Esophagus muscularis mucosa (tissue), 4 donors: ENCODE measurements at regions not wholly inside any gene's neighbourhood (a gene's known extent, or its start where the extent isn't known, plus 50 kb on each side); places are given as distances from the start of the nearest gene placed in this dataset.

Experiments
- DNase-seq: peaks from one replicate; pipeline ENCODE4 v3.0.0-alpha.2; 2017; ENCODE audit errors: extremely low spot score
- H3K27ac ChIP-seq, 4 donors: fragments of 200-600 bp; sonication (generic); replicated peaks in 1 of 4; 1 replicate in 3 of 4; 2 replicates in 1 of 4; pipeline ENCODE4 v1.5.1; 2016 to 2019; ENCODE audit warnings: mild to moderate bottlenecking in 1 of 4
- H3K27me3 ChIP-seq, 4 donors: fragments of 200-600 bp; sonication (generic); one replicate each; pipeline versions ENCODE4 v1.5.1 to v1.6.0; 2016 to 2019
- H3K36me3 ChIP-seq, 4 donors: fragments of 200-600 bp; sonication (generic); one replicate each; pipeline ENCODE4 v1.5.1; 2016 to 2019
- H3K4me1 ChIP-seq, 4 donors: fragments of 200-600 bp; sonication (generic); one replicate each; pipeline ENCODE4 v1.5.1; 2016 to 2019
- H3K4me3 ChIP-seq, 4 donors: fragments of 200-600 bp; sonication (generic); 1 replicate in 2 of 4; 2 replicates in 2 of 4; pipeline ENCODE4 v1.5.1; 2016 to 2019; ENCODE audit warnings: mild to moderate bottlenecking in 4 of 4, moderate library complexity in 1 of 4
- H3K9me3 ChIP-seq, 4 donors: fragments of 200-600 bp; sonication (generic); 1 replicate in 3 of 4; 2 replicates in 1 of 4; pipeline ENCODE4 v1.5.1; 2016 to 2019
- EP300 ChIP-seq: sonication (generic); formaldehyde crosslinking; IDR thresholded peaks from one replicate; pipeline ENCODE4 v1.6.1; 2017; ENCODE audit warnings: antibody characterized with exemption
- POLR2A ChIP-seq: fragments of 450-650 bp; IDR thresholded peaks from one replicate; pipeline ENCODE4 v1.6.1; 2017; ENCODE audit warnings: antibody characterized with exemption, moderate library complexity, mild to moderate bottlenecking, low read depth
- POLR2AphosphoS5 ChIP-seq, 2 donors: sonication (generic); formaldehyde crosslinking; IDR thresholded peaks; one replicate each; pipeline ENCODE4 v1.6.1; 2017; ENCODE audit warnings: antibody characterized with exemption in 2 of 2
- WGBS: methylation state at CpG from one replicate; pipeline ENCODE4 v1.1.5; 2018; 5-methylcytosine and 5-hydroxymethylcytosine counted together
- intact Hi-C: fragments of 100-400 bp; cut with DNase I; formaldehyde crosslinking; loops from one replicate; pipeline ENCODE4 v1.15.1; 2023
- TF ChIP-seq, protein P1 (sequence below), 3 experiments: fragments of 200-600 bp in 2 of 3; fragments of 450-650 bp in 1 of 3; sonication (generic) in 2 of 3; IDR thresholded peaks; one replicate each; pipeline ENCODE4 v1.5.1; 2017 to 2019; ENCODE audit warnings: antibody characterized with exemption in 3 of 3, mild to moderate bottlenecking in 2 of 3, moderate library complexity in 1 of 3

DNA sequence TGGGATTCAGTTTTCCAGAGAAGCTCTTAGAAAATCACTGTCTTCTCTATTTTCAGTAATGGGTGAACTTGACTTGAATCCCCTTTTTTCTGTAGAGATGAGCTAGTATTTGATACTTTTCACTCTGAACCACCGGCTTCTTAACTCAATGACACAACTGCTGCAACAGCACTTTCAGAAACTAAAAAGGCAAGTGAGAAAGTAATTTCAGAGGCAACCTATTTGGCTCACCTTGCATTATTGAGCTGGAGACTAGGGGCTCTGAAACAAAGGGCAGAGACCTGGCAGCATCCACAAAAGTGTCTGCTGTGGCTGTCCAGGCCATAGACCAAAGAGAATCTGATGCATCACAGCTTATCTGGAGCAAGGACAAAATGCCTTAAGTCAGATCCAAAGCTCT, 289.8 kb upstream of the IRAK1BP1 start:
- 92% methylated on average over 1 of the region's 1 CpG for WGBS
- Histone ChIP-seq H3K4me1 (no peaks in the 10 kb centered on the region), H3K27me3 (no peaks in the 10 kb centered on the region), H3K9me3 (no peaks in the 10 kb centered on the region), H3K4me3 (no peak overlapping the region), H3K27ac (no peak overlapping the region), H3K36me3 (no peaks in the 10 kb centered on the region)
- DNase-seq, result no peak
- intact Hi-C loops, result no loop called here
- TF ChIP-seq POLR2A (no peak), EP300 (no peak), POLR2AphosphoS5 (IDR thresholded peaks at IDR 0.05) (no peak)
- TF ChIP-seq, protein P1, sequence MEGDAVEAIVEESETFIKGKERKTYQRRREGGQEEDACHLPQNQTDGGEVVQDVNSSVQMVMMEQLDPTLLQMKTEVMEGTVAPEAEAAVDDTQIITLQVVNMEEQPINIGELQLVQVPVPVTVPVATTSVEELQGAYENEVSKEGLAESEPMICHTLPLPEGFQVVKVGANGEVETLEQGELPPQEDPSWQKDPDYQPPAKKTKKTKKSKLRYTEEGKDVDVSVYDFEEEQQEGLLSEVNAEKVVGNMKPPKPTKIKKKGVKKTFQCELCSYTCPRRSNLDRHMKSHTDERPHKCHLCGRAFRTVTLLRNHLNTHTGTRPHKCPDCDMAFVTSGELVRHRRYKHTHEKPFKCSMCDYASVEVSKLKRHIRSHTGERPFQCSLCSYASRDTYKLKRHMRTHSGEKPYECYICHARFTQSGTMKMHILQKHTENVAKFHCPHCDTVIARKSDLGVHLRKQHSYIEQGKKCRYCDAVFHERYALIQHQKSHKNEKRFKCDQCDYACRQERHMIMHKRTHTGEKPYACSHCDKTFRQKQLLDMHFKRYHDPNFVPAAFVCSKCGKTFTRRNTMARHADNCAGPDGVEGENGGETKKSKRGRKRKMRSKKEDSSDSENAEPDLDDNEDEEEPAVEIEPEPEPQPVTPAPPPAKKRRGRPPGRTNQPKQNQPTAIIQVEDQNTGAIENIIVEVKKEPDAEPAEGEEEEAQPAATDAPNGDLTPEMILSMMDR (IDR thresholded peaks at IDR 0.05), result no peak

DNA sequence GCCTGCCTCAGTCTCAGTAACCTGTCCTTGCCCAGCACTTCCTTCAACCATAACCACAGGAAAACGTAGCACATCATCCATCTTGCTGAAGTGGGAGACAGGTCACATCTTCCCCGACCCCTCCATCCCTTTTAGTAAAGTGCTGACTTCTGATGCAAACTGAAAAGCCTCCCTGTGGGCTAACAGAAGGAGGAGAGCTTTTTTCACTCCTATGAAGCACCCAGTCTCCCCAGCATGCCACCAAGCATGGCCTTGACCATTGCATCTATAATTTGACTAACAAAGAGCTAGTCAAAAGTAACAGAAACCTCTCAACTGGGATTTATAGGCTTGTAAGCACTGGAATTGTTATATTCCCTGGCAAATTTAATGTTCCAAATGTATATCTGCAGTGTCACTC, 288.9 kb upstream of the IRAK1BP1 start:
- H3K36me3 ChIP-seq, result no peaks in the 10 kb centered on the region
- 50% methylated on average over 2 of the region's 2 CpGs for WGBS
- intact Hi-C loops, result no loop called here
- no peaks in the 10 kb centered on the region for H3K27me3 ChIP-seq
- H3K27ac ChIP-seq, result no peak overlapping the region
- no peak overlapping the region for H3K4me3 ChIP-seq
- no peak for DNase-seq
- no peaks in the 10 kb centered on the region for H3K9me3 ChIP-seq
- TF ChIP-seq POLR2A (no peak), EP300 (no peak), POLR2AphosphoS5 (IDR thresholded peaks at IDR 0.05) (no peak)
- TF ChIP-seq, protein P1 (IDR thresholded peaks at IDR 0.05), result no peak
- H3K4me1 ChIP-seq, result no peaks in the 10 kb centered on the region

DNA sequence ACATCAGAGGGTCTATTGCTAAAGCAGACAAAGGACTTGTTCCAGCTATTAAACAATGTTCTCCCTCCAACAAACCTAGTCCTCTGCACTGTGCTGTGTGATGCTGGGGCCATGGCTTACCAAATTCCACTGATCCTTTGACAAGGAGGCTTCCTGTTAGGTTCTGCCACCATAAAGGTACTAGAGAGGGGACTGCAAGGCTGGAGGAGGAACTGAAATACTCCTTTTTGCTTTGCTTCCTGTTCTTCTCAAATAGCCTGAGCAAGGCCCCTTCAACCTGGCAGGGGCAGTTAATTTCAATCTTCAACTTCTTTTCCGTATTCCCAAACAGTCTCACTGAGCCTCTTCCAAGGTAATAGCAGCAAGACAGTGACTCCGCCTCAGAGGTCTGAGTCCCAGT, 286.4 kb upstream of the IRAK1BP1 start:
- 60% methylated on average over 2 of the region's 2 CpGs for WGBS
- Histone ChIP-seq H3K27me3 (no peaks in the 10 kb centered on the region), H3K27ac (no peak overlapping the region), H3K9me3 (no peaks in the 10 kb centered on the region), H3K36me3 (no peaks in the 10 kb centered on the region), H3K4me3 (no peak overlapping the region), H3K4me1 (no peaks in the 10 kb centered on the region)
- intact Hi-C loops, result no loop called here
- TF ChIP-seq POLR2A, result no peak
- no peak for TF ChIP-seq EP300
- no peak for TF ChIP-seq POLR2AphosphoS5 (IDR thresholded peaks at IDR 0.05)
- TF ChIP-seq, protein P1 (IDR thresholded peaks at IDR 0.05), result no peak
- DNase-seq, result no peak

DNA sequence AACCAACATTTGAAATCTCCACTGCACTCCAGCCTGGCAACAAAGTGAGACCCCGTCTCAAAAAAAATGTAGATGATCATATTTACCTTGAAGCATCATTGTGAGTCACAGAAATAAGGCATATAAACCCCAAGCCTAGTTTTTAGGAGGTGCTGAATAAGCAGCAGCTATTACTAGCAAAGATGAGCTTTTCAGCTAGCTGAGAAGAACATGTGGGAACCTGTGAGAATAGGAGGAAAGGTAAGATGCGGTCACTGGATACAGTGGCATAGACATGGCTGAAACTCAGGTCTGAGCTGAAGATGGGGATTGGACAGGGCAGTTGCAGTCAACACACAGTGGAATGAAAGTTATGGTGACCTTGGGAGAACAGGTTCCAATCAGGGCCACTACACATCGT, 284.3 kb upstream of the IRAK1BP1 start:
- TF ChIP-seq POLR2A (no peak), EP300 (no peak), POLR2AphosphoS5 (IDR thresholded peaks at IDR 0.05) (no peak)
- TF ChIP-seq, protein P1 (IDR thresholded peaks at IDR 0.05), result no peak
- no peaks in the 10 kb centered on the region for H3K4me1 ChIP-seq
- no peaks in the 10 kb centered on the region for H3K27me3 ChIP-seq
- H3K4me3 ChIP-seq, result no peak overlapping the region
- no peak overlapping the region for H3K27ac ChIP-seq
- H3K36me3 ChIP-seq, result no peaks in the 10 kb centered on the region
- no peaks in the 10 kb centered on the region for H3K9me3 ChIP-seq
- no peak for DNase-seq
- 88% methylated on average over 3 of the region's 3 CpGs for WGBS
- intact Hi-C loops, result no loop called here

DNA sequence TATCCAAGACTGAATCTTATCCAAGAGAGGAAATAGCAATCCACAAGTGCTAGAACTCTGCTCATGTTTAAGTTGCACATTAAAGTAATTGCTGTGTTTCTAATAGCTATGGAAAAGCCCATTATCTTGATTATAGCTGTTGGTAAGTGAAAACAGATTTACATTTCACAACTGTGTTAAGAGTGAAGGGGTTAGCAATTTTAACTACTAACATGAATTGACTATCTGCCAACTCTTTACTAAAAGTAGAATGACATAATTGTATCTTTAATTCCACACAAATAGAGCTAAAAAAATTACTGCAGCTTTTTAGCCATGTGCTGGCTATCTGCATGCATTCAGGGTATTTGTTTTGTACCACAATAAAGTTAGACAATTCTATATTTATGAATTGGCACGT, 277.9 kb upstream of the IRAK1BP1 start:
- H3K27ac ChIP-seq, result no peak overlapping the region
- intact Hi-C loops, result no loop called here
- no peaks in the 10 kb centered on the region for H3K4me1 ChIP-seq
- H3K36me3 ChIP-seq, result no peaks in the 10 kb centered on the region
- DNase-seq, result no peak
- H3K9me3 ChIP-seq, result no peaks in the 10 kb centered on the region
- 55% methylated on average over 1 of the region's 1 CpG for WGBS
- H3K27me3 ChIP-seq, result no peaks in the 10 kb centered on the region
- TF ChIP-seq POLR2AphosphoS5 (IDR thresholded peaks at IDR 0.05) (no peak), POLR2A (no peak), EP300 (no peak)
- TF ChIP-seq, protein P1 (IDR thresholded peaks at IDR 0.05), result no peak
- no peak overlapping the region for H3K4me3 ChIP-seq
